ENCODE measurements at regions not wholly inside any gene's neighbourhood (a gene's known extent, or its start where the extent isn't known, plus 50 kb on each side); places are given as distances from the start of the nearest gene placed in this dataset.

GRCh38 chr10:130404476-130405055 is 268.4 kb downstream of the GLRX3 start:
- no peak for DNase-seq

DNA sequence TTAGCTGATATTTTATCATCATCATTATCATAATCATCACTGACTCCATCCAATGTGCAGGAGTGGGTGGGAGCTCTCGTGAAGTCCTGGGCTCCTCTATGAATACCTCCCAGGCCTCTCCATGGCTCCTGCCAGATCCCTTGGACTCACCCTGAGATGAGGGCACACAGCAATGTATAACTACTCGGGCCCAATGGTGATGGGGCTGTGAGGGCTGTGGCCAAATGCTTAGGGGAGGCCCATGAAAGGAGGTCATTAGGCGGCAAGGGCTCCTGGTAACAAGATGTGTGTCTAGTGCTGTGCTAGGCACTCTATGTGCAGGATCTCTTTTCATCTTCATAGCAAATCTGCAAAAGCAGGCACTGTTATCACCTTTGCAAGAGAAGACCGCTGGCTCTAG is 270.9 kb downstream of the GLRX3 start:
- DNase-seq = no peak

- no peak for DNase-seq
These were observed 273.1 kb downstream of the GLRX3 start for GRCh38 chr10:130409331-130409730.

GRCh38 chr10:130409931-130410330 is 273.7 kb downstream of the GLRX3 start:
- no peak for DNase-seq

DNA sequence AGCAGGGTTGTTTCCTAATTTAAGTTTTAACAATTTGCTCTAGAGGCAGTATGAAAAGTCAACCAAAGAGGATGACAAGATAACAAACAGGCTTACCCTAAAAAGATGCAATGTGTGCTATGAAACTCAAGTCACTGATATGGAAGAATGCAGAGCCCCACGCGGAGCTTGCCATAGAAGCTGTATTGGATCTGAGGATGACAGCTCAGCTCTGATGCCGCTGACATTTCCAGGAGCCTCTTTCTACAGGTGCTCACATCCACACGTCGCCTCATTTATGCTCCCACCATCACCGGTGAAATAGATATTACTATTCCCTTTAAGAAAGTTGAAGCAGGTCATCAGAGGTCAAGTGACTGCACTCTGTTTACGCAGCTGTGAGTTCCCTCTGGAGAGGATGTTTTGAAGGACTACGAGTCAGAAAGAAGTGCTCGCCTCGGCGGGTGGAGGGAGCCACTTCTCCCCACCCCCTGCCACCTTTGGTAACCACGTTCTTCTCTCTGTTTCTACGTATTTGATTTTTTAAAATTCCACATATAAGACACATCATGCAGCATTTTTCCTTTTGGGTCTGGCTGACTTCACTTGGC is 275.4 kb downstream of the GLRX3 start:
- no peak for DNase-seq

GRCh38 chr10:130412317-130412716 is 276.1 kb downstream of the GLRX3 start:
- no peak for DNase-seq

DNA sequence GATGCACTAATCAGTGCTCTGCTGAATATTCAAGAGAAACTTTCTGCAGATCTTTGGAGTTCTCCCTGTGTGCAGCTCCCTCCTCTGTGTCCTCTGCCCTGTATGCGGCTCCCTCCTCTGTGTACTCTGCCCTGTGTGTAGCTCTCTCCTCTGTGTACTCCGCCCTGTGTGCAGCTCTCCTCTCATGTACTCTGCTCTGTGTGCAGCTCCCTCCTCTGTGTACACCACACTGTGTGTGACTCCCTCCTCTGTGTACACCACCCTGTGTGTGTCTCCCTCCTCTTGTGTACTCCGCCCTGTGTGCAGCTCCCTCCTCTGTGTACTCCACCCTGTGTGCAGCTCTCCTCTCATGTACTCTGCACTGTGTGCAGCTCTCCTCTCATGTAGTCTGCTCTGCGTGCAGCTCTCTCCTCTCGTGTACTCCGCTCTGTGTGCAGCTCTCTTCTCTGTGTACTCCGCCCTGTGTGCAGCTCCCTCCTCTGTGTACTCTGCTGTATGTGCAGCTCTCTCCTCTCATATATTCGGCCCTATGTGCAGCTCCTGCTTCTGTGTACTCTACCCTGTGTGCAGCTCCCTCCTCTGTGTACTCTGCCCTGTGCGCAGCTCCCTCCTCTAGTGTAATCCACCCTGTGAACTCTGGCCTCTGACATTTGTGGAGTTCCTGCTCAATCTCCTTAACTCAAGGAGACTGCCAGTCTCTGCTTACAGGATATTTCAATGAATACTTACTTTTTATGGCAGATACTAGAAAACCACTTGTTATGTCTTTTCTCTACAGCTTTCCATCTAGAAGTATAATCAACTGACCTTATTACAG is 280.4 kb downstream of the GLRX3 start:
- no peak for DNase-seq

DNA sequence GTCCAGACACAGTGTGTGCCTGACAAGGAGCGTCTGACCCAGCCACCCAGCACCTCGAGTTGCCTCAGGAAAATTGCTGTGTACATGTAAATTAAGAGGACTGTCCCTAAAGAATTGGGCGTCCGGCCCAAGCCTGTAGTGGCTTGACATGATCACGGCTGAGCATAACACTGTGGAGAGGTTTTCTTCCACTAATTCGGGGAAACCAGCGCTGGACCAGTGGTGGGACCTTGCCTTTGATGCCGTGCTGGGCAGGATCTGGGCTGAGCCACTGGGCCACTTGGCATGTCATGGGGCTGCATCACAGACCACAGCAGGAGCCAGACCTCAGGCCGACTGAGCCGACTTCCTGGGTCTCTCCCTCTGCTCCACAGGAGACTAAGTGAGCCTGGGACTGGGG is 282.5 kb downstream of the GLRX3 start:
- DNase-seq = no peak

- DNase-seq = no peak
These were observed 285.7 kb downstream of the GLRX3 start for GRCh38 chr10:130421909-130422308.

GRCh38 chr10:130422366-130423324 is 286.5 kb downstream of the GLRX3 start:
- no peak for DNase-seq

GRCh38 chr10:130423455-130424305 is 287.5 kb downstream of the GLRX3 start:
- no peak for DNase-seq

DNA sequence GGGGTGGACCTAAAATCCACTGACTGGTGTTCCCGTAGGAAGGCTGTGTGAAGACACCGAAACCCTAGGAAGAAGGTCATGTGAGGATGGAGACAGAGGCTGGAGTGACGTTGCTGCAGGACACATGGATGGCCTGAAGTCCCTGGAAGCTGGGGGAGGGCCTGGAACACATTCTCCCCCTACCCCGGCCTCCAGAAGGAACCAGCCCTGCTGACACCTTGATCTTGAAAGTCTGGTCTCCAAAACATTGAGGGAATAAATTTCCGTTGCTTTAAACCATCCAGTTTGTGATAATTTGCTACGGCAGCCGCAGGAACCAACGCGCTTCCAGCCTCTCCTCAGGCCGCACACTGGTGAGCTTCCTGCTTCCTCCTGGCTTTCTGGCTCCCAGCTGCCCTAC is 288.2 kb downstream of the GLRX3 start:
- DNase-seq = no peak

- no peak for DNase-seq
These were observed 289.0 kb downstream of the GLRX3 start for GRCh38 chr10:130425169-130425568.

GRCh38 chr10:130425881-130426435 is 289.8 kb downstream of the GLRX3 start:
- no peak for DNase-seq

DNA sequence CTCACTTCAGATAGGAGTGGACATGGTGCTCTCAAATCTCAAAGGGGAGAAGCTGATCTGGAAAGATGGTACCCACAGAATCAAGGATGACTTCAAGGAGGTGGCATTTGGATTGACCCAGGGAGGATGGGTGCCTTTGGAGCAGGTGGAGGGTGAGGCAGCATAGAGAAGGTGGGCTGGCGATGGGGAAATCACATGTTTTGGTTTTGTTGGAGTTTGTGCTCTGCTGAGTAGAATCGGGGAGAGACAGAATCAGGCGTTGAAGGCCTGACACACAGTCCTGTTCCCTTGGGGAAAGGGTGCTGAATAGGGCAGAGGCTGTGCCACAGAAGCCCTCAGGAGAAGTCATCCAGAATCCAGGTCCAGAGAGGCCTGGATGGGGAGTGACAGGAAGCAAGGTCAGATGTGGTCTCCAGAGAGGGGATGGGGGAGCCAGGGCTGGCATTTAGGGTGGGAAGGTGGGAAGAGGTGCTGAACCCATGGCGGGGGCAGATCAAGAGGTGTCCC is 291.1 kb downstream of the GLRX3 start:
- DNase-seq = no peak

GRCh38 chr10:130428936-130429335 is 292.7 kb downstream of the GLRX3 start:
- no peak for DNase-seq

DNA sequence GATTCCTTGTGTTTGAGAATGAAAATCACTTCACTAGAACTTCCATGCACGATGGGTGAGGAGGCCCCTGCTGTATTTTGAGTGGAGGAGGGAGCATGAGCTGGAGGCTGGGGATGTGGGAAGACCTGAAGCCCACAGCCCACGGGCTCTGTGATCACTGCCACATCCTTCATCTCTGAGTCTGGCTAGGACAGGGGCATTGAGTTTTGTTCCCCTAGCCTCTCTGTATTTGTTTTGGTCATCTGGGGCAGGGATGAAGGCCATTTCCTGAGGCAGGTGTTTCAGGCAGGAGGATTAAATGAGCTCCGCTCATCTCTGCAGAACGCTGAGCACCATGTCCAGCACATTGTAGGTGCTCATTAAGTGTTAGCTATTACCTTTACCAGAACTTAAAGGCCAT is 293.6 kb downstream of the GLRX3 start:
- no peak for DNase-seq

- no peak for DNase-seq
These were observed 294.1 kb downstream of the GLRX3 start for GRCh38 chr10:130430291-130430690.

DNA sequence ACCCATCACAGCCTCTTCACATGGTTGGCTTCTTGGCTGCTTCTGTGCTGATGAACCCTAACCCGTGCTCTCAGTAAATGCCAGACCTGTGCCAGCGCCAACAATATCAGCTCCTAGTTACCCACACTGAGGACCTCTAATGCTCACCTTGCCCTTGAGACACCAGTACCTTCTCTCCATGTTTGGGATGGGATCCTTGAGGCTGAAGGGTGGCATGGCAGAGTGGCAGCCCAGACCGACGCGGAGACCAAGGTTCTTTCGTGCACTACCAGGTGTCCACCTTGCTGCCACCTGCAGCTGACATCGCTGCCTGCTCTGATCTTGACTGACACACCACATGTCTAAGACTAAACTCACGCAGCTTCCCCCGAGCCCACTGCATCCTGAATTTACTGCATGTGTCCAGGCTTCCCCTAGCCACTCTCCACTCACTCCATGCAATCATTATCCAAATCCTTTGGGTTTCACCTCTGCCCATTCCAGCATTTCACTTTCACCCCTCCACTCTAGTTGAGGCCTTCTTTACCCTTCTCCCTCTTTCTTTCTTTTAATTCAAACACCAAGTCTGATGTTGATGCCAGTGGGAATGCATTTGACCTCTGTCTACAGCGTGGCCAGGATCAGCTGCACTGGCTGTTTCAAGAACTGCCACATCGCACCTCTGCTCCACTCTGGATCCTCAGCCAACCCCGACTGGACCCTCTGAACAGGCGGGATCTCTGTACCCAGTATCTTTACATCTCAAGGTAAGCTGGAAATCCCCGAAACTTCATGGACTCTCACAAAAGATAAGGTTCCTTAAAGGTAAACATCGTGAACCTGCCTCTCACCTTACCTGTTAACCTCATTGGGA is 294.9 kb downstream of the GLRX3 start:
- DNase-seq = no peak

GRCh38 chr10:130432271-130432670 is 296.1 kb downstream of the GLRX3 start:
- no peak for DNase-seq

- no peak for DNase-seq
These were observed 296.7 kb downstream of the GLRX3 start for GRCh38 chr10:130432850-130433249.
